Ovary (tissue), 7 donors: ENCODE measurements at regions not wholly inside any gene's neighbourhood (a gene's known extent, or its start where the extent isn't known, plus 50 kb on each side); places are given as distances from the start of the nearest gene placed in this dataset.

Experiments
- DNase-seq, 5 donors: peaks; one replicate each; pipeline ENCODE4 v3.0.0-alpha.2; 2019 to 2020
- H3K27ac ChIP-seq, 2 donors: fragments of 200-600 bp; one replicate each; pipeline versions ENCODE4 v1.5.1 to v1.8.0; 2019 to 2022
- H3K27me3 ChIP-seq: fragments of 200-600 bp; one replicate; pipeline ENCODE4 v1.8.0; 2022
- H3K36me3 ChIP-seq: fragments of 200-600 bp; sonication (generic); one replicate; pipeline ENCODE4 v1.5.1; 2019
- H3K4me1 ChIP-seq: one replicate; pipeline ENCODE4 v1.8.1; 2013; ENCODE audit warnings: mild to moderate bottlenecking, moderate library complexity; ENCODE audit not compliant: insufficient read depth
- H3K4me3 ChIP-seq: fragments of 200-600 bp; sonication (generic); one replicate; pipeline ENCODE4 v1.5.1; 2017
- H3K9me3 ChIP-seq, 2 donors: fragments of 200-600 bp in 1 of 2; sonication (generic) in 1 of 2; one replicate each; pipeline versions ENCODE4 v1.5.1 to v1.8.1; 2013 to 2019; ENCODE audit warnings: mild to moderate bottlenecking in 1 of 2, moderate library complexity in 1 of 2
- CTCF ChIP-seq, 3 donors: fragments of 450-650 bp in 2 of 3; fragments of 200-600 bp in 1 of 3; IDR thresholded peaks; one replicate each; pipeline versions ENCODE4 v1.5.1 to v1.8.0; 2016 to 2022; ENCODE audit warnings: antibody characterized with exemption in 3 of 3, mild to moderate bottlenecking in 1 of 3
- EP300 ChIP-seq: sonication (generic); formaldehyde crosslinking; IDR thresholded peaks from one replicate; pipeline ENCODE4 v1.6.1; 2017; ENCODE audit warnings: antibody characterized with exemption
- POLR2A ChIP-seq: fragments of 450-650 bp; IDR thresholded peaks from one replicate; pipeline ENCODE4 v1.6.1; 2017; ENCODE audit warnings: antibody characterized with exemption, mild to moderate bottlenecking, moderate library complexity
- WGBS, 3 donors: extraction: QIAGEN DNeasy Blood & Tissue Kit in 1 of 3; methylation state at CpG; one replicate each; pipeline versions ENCODE4 v1.1.5 to v1.1.7; 2013 to 2017; 5-methylcytosine and 5-hydroxymethylcytosine counted together
- intact Hi-C, 4 donors: fragments of 100-400 bp; cut with DNase I; formaldehyde crosslinking; loops; one replicate each; pipeline versions ENCODE4 v1.11.0 to v1.15.1; 2022 to 2023
- donor health status: DM: no; HTN: no; CAD: no; lungs with moderate emphysema.
- donor health status: DM: no; HTN: no; CAD: no.
- donor health status: Bipolar disorder and iron deficiency.
- donor health status: DM: no; HTN: no; CAD: no.
- donor health status: DM: yes; HTN: yes; CAD: no.

GRCh38 chr3:86481636-86482035 lies 509.3 kb downstream of the VGLL3 start:
- TF ChIP-seq EP300 (no peak), POLR2A (no peak), CTCF (IDR thresholded peaks at IDR 0.05) (no peak)
- 85 to 100% (median 91%) methylated on average over 1 of the region's 1 CpG for WGBS, 3 donors

GRCh38 chr3:86481031-86481430 lies 509.9 kb downstream of the VGLL3 start:
- no peak for DNase-seq
- Histone ChIP-seq H3K27ac (no peak overlapping the region), H3K4me3 (no peak overlapping the region), H3K9me3 (no peaks in the 10 kb centered on the region), H3K4me1 (no peaks in the 10 kb centered on the region), H3K27me3 (no peaks in the 10 kb centered on the region), H3K36me3 (no peaks in the 10 kb centered on the region)
- TF ChIP-seq CTCF (IDR thresholded peaks at IDR 0.05) (no peak), EP300 (no peak), POLR2A (no peak)
- intact Hi-C loops, result no loop called here

More at GRCh38 chr3:86481636-86482035, 509.3 kb downstream of the VGLL3 start:
- Histone ChIP-seq H3K9me3 (no peaks in the 10 kb centered on the region), H3K36me3 (no peaks in the 10 kb centered on the region), H3K4me3 (no peak overlapping the region), H3K27me3 (no peaks in the 10 kb centered on the region), H3K27ac (no peak overlapping the region), H3K4me1 (no peaks in the 10 kb centered on the region)
- intact Hi-C loops, result no loop called here
- no peak for DNase-seq

GRCh38 chr3:86464180-86464579 lies 526.8 kb downstream of the VGLL3 start:
- no peaks in the 10 kb centered on the region for H3K36me3 ChIP-seq
- no peaks in the 10 kb centered on the region for H3K4me1 ChIP-seq
- intact Hi-C loops, result no loop called here
- H3K27me3 ChIP-seq, result no peaks in the 10 kb centered on the region
- no peak overlapping the region for H3K4me3 ChIP-seq
- TF ChIP-seq POLR2A (no peak), EP300 (no peak)
- DNase-seq, result no peak
- no peak overlapping the region for H3K27ac ChIP-seq
- no peaks in the 10 kb centered on the region for H3K9me3 ChIP-seq

- no peaks in the 10 kb centered on the region for H3K4me1 ChIP-seq
- 80 to 83% (median 81%) methylated on average over 3 of the region's 3 CpGs for WGBS, 3 donors
- no peaks in the 10 kb centered on the region for H3K9me3 ChIP-seq
- H3K27me3 ChIP-seq, result no peaks in the 10 kb centered on the region
- intact Hi-C loops, result no loop called here
- TF ChIP-seq EP300, result no peak
- no peak for TF ChIP-seq CTCF (IDR thresholded peaks at IDR 0.05)
- TF ChIP-seq POLR2A, result no peak
- H3K36me3 ChIP-seq, result no peaks in the 10 kb centered on the region
- no peak overlapping the region for H3K4me3 ChIP-seq
- no peak for DNase-seq
- H3K27ac ChIP-seq, result no peak overlapping the region
These were observed 539.2 kb downstream of the VGLL3 start for GRCh38 chr3:86451749-86452148.

- DNase-seq, result no peak
- no peaks in the 10 kb centered on the region for H3K27me3 ChIP-seq
- intact Hi-C loops, result no loop called here
- no peaks in the 10 kb centered on the region for H3K9me3 ChIP-seq
- TF ChIP-seq POLR2A (no peak), CTCF (IDR thresholded peaks at IDR 0.05) (no peak), EP300 (no peak)
- H3K4me1 ChIP-seq, result no peaks in the 10 kb centered on the region
- no peaks in the 10 kb centered on the region for H3K36me3 ChIP-seq
- H3K27ac ChIP-seq, result no peak overlapping the region
- WGBS, 3 donors, result 84 to 86% (median 85%) methylated on average over 3 of the region's 3 CpGs
- H3K4me3 ChIP-seq, result no peak overlapping the region
These were observed 552.4 kb downstream of the VGLL3 start for GRCh38 chr3:86438544-86438943.
